Muscle of back (tissue), 3 donors: ENCODE measurements at regions not wholly inside any gene's neighbourhood (a gene's known extent, or its start where the extent isn't known, plus 50 kb on each side); places are given as distances from the start of the nearest gene placed in this dataset.

Experiments used
- DNase-seq, 3 donors: peaks; one replicate each; pipeline versions ENCODE4 v3.0.0 to v3.0.0-alpha.2; 2013

GRCh38 chr14:80446356-80446755 lies 235.1 kb upstream of the DIO2 start:
- no peak for DNase-seq

- no peak for DNase-seq
These were observed 234.3 kb upstream of the DIO2 start for GRCh38 chr14:80445605-80446004.

GRCh38 chr14:80434574-80435321 lies 223.4 kb upstream of the DIO2 start:
- no peak for DNase-seq

- DNase-seq, result no peak
These were observed 222.5 kb upstream of the DIO2 start for GRCh38 chr14:80433811-80434210.

GRCh38 chr14:80428671-80429070 lies 217.4 kb upstream of the DIO2 start:
- peak in 2 of 3 donors; percentile 10 to 17 for DNase-seq

- no peak for DNase-seq
These were observed 216.9 kb upstream of the DIO2 start for GRCh38 chr14:80428171-80428570.

GRCh38 chr14:80427101-80427500 lies 215.8 kb upstream of the DIO2 start:
- DNase-seq, result peak; percentile 22 to 47 (median 34)

- DNase-seq, result no peak
These were observed 215.4 kb upstream of the DIO2 start for GRCh38 chr14:80426683-80427082.

GRCh38 chr14:80425686-80426085 lies 214.4 kb upstream of the DIO2 start:
- peak in 1 of 3 donors; percentile 82 for DNase-seq

- DNase-seq, result no peak
These were observed 208.5 kb upstream of the DIO2 start for GRCh38 chr14:80419769-80420168.

- DNase-seq, result no peak
These were observed 208.0 kb upstream of the DIO2 start for GRCh38 chr14:80419345-80419744.

- no peak for DNase-seq
These were observed 204.3 kb upstream of the DIO2 start for GRCh38 chr14:80415636-80416035.

GRCh38 chr14:80414080-80414479 lies 202.8 kb upstream of the DIO2 start:
- no peak for DNase-seq

- no peak for DNase-seq
These were observed 193.1 kb upstream of the DIO2 start for GRCh38 chr14:80404413-80404812.

GRCh38 chr14:80403036-80403435 lies 191.7 kb upstream of the DIO2 start:
- no peak for DNase-seq

GRCh38 chr14:80395031-80395430 lies 183.7 kb upstream of the DIO2 start:
- no peak for DNase-seq

GRCh38 chr14:80393766-80394165 lies 182.5 kb upstream of the DIO2 start:
- no peak for DNase-seq

- DNase-seq, result peak in 1 of 3 donors; percentile 59
These were observed 179.6 kb upstream of the DIO2 start for GRCh38 chr14:80390906-80391305.

GRCh38 chr14:80388980-80389711 lies 177.8 kb upstream of the DIO2 start:
- peak in 1 of 3 donors; percentile 87 for DNase-seq

GRCh38 chr14:80387563-80387981 lies 176.3 kb upstream of the DIO2 start:
- peak; percentile 14 to 27 (median 16) for DNase-seq

GRCh38 chr14:80385336-80385735 lies 174.0 kb upstream of the DIO2 start:
- no peak for DNase-seq

GRCh38 chr14:80383223-80383622 lies 171.9 kb upstream of the DIO2 start:
- DNase-seq, result no peak

- DNase-seq, result no peak
These were observed 170.6 kb upstream of the DIO2 start for GRCh38 chr14:80381807-80382363.
